ENCODE measurements at regions not wholly inside any gene's neighbourhood (a gene's known extent, or its start where the extent isn't known, plus 50 kb on each side); places are given as distances from the start of the nearest gene placed in this dataset.

GRCh38 chr1:98025858-98026257 lies 105.0 kb upstream of the DPYD start:
- TF ChIP-seq CTCF (IDR thresholded peaks at IDR 0.05): no peak
- TF ChIP-seq POLR2A (IDR thresholded peaks at IDR 0.05): no peak
